Calu3 (cell line): ENCODE measurements at regions not wholly inside any gene's neighbourhood (a gene's known extent, or its start where the extent isn't known, plus 50 kb on each side); places are given as distances from the start of the nearest gene placed in this dataset.
"Not testable (repeated sequence)": the region's sequence is repeated elsewhere in the genome, so short reads cannot be mapped to it uniquely, and the experiment has no call there.

Experiments
- BruUV-seq: library from RNA; stranded (reverse); fragments of 400-500 nt; replicated peaks from 2 replicates; lab custom pipeline; 2021; lab: Mats Ljungman, UMichigan
- CTCF ChIA-PET: fragments of 300-600 bp; sonication (Branson Sonifier 250); formaldehyde crosslinking; loops from one replicate; lab custom pipeline; 2022; ENCODE audit warnings: antibody characterized with exemption; lab: Charles Lee
- DNase-seq: peaks from one replicate; pipeline ENCODE4 v3.0.0; 2022
- H3K27ac Mint-ChIP-seq: one replicate; pipeline ENCODE4 v1.8.0; 2022; ENCODE audit warnings: mixed read lengths; ENCODE audit not compliant: unreplicated experiment
- H3K27me3 Mint-ChIP-seq: one replicate; pipeline ENCODE4 v1.8.0; 2022; ENCODE audit warnings: mixed read lengths; ENCODE audit not compliant: unreplicated experiment
- H3K36me3 Mint-ChIP-seq: one replicate; pipeline ENCODE4 v1.8.0; 2022; ENCODE audit warnings: mild to moderate bottlenecking, moderate library complexity, mixed read lengths; ENCODE audit not compliant: insufficient read depth, unreplicated experiment
- H3K4me1 Mint-ChIP-seq: one replicate; pipeline ENCODE4 v1.8.0; 2022; ENCODE audit warnings: mild to moderate bottlenecking, low read depth, mixed read lengths; ENCODE audit not compliant: unreplicated experiment
- H3K4me3 Mint-ChIP-seq: one replicate; pipeline ENCODE4 v1.8.0; 2022; ENCODE audit warnings: mild to moderate bottlenecking, low read depth, moderate library complexity, mixed read lengths; ENCODE audit not compliant: unreplicated experiment
- H3K9me3 Mint-ChIP-seq: one replicate; pipeline ENCODE4 v1.8.0; 2022; ENCODE audit warnings: low read depth, mixed read lengths; ENCODE audit not compliant: unreplicated experiment
- intact Hi-C: fragments of 100-400 bp; cut with micrococcal nuclease; formaldehyde crosslinking; loops from one replicate; pipeline ENCODE4 v1.10.0; 2022; ENCODE audit not compliant: unreplicated experiment
- TF ChIP-seq, protein P1 (sequence below): fragments of 200-600 bp; IDR thresholded peaks from one replicate; pipeline ENCODE4 v1.8.0; 2022; ENCODE audit warnings: antibody characterized with exemption; ENCODE audit not compliant: unreplicated experiment

DNA sequence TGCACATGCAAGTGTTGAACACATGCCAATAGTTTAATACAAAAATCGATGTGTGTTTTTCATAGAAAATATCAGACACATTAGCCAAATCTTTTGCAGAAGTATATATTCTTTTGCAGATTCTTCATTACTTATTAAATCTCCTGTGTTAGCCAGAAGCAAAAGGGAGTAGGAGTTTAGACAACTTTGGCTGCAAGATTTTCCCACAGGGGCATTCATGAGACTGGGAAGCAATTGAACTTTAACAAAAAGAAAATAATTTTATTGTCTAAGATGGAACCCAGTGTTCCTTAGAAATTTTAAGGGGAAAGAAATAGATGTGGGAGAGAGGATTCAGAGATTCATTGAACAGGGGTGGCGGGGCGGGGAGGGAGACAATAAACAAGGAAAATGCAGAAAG is 1336.0 kb downstream of the GATA3 start:
- no peak for DNase-seq
- no peaks in the 10 kb centered on the region for H3K4me1 Mint-ChIP-seq
- CTCF ChIA-PET = no interaction called here
- H3K27me3 Mint-ChIP-seq = no peaks in the 10 kb centered on the region
- no TSS peak for BruUV-seq
- intact Hi-C loops = no loop called here
- TF ChIP-seq, protein P1, sequence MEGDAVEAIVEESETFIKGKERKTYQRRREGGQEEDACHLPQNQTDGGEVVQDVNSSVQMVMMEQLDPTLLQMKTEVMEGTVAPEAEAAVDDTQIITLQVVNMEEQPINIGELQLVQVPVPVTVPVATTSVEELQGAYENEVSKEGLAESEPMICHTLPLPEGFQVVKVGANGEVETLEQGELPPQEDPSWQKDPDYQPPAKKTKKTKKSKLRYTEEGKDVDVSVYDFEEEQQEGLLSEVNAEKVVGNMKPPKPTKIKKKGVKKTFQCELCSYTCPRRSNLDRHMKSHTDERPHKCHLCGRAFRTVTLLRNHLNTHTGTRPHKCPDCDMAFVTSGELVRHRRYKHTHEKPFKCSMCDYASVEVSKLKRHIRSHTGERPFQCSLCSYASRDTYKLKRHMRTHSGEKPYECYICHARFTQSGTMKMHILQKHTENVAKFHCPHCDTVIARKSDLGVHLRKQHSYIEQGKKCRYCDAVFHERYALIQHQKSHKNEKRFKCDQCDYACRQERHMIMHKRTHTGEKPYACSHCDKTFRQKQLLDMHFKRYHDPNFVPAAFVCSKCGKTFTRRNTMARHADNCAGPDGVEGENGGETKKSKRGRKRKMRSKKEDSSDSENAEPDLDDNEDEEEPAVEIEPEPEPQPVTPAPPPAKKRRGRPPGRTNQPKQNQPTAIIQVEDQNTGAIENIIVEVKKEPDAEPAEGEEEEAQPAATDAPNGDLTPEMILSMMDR = no peak
- H3K4me3 Mint-ChIP-seq = no peak overlapping the region
- no peak overlapping the region for H3K27ac Mint-ChIP-seq
- H3K36me3 Mint-ChIP-seq = no peaks in the 10 kb centered on the region
- H3K9me3 Mint-ChIP-seq = peaks cover 5% of the 10 kb centered on the region

DNA sequence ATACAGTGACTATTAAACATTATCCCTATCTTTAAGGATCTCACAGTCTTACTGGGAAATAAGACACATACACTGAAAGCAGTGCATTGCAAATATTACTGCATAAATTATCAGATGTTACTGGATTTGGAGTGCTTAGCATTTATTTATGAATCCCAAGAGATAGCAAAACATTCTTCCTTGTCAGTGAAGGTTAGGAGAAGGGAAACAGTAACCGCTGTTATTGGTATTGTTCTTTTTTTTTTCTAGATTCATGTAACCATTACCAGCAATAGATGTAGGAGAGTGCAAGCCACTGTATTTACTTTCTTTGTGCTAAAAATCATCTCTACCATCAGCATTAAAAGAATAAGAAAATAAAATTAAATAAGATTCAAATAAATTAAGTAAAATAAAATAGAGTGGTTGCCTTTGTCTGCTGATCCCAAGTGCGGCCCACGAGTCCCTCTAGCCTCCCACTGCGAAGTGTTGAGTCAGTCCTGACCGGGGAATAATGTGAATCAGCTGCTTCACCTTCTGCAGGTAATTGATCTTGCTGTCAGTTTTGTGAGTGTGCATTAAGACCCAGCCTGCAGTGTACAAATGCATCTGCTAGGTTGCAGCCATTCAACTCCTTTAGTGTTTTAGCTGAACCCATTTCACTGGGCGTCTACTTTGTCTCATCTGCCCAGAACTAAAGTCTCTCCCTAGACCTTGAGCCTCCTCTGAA is 1344.9 kb downstream of the GATA3 start:
- no peak for DNase-seq
- CTCF ChIA-PET = no interaction called here
- H3K4me3 Mint-ChIP-seq = no peak overlapping the region
- no peaks in the 10 kb centered on the region for H3K4me1 Mint-ChIP-seq
- TF ChIP-seq, protein P1 = no peak
- H3K36me3 Mint-ChIP-seq = no peaks in the 10 kb centered on the region
- no peaks in the 10 kb centered on the region for H3K27me3 Mint-ChIP-seq
- H3K9me3 Mint-ChIP-seq = peaks cover 11% of the 10 kb centered on the region
- H3K27ac Mint-ChIP-seq = no peak overlapping the region
- intact Hi-C loops = no loop called here
- BruUV-seq = no TSS peak

DNA sequence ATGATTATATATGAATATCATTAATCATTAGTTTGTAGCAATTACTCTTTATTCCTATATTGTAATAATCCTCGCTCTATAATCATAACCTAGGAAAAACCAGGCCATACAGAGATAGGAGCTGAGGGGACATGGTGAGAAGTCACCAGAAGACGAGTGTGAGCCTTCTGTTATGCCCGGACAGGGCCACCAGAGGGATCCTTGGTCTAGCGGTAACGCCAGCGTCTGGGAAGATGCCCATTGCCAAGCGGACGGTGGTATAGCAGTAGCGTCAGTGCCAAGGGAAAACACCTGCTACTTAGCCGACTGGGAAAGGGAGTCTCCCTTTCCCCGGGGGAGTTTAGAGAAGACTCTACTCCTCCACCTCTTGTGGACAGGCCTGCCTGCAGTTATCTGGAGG is 1347.6 kb downstream of the GATA3 start:
- intact Hi-C loops, H3K4me1 Mint-ChIP-seq, CTCF ChIA-PET, H3K27me3 Mint-ChIP-seq, DNase-seq, H3K4me3 Mint-ChIP-seq, H3K27ac Mint-ChIP-seq, H3K36me3 Mint-ChIP-seq, BruUV-seq: not testable (repeated sequence)
- H3K9me3 Mint-ChIP-seq = peaks cover 18% of the 10 kb centered on the region

DNA sequence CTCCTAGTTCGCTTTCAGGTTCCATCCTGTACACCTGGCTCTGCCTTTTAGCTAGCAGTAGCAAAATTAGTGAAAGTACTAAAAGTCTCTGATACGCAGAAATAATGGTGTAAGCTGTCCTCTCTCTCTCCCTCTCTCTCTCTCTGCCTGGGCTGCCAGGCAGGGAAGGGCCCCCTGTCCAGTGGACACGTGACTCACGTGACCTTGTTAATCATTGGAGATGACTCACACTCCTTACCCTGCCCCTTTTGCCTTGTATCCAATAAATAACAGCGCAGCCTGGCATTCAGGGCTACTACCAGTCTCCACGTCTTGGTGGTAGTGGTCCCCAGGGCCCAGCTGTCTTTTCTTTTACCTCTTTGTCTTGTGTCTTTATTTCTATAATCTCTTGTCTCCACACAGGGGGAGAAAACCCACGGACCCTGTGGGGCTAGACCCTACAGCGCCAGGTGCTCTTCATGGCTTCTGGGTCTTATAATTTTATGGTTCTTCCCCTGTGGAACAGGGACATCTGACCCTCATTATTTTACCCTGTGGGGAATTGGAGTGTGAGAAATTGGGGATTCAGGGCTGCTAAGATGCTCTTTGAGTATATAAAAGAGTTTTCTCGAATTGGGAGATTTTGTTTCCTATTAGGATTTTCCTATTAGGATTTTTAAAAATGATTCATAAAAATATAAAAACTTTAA is 1348.2 kb downstream of the GATA3 start:
- H3K27ac Mint-ChIP-seq, BruUV-seq, H3K4me1 Mint-ChIP-seq, H3K4me3 Mint-ChIP-seq, H3K36me3 Mint-ChIP-seq, intact Hi-C loops, H3K27me3 Mint-ChIP-seq, CTCF ChIA-PET, DNase-seq: not testable (repeated sequence)
- peaks cover 18% of the 10 kb centered on the region for H3K9me3 Mint-ChIP-seq

DNA sequence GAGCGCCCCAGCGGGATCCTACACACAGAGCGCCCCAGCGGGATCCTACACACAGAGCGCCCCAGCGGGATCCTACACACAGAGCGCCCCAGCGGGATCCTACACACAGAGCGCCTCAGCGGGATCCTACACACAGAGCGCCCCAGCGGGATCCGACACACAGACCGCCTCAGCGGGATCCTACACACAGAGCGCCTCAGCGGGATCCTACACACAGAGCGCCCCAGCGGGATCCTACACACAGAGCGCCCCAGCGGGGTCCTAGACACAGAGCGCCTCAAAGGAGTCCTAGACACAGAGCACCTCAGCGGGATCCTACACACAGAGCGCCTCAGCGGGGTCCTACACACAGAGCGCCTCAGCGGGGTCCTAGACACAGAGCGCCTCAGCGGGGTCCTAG is 1352.7 kb downstream of the GATA3 start:
- H3K4me3 Mint-ChIP-seq = not testable (repeated sequence)

More for the DNA sequence above, 1352.7 kb downstream of the GATA3 start:
- H3K27me3 Mint-ChIP-seq, H3K36me3 Mint-ChIP-seq, DNase-seq, H3K27ac Mint-ChIP-seq, H3K4me1 Mint-ChIP-seq, intact Hi-C loops, BruUV-seq, CTCF ChIA-PET: not testable (repeated sequence)
- H3K9me3 Mint-ChIP-seq = peaks cover 16% of the 10 kb centered on the region
